Spleen (tissue), 11 donors: ENCODE measurements at regions not wholly inside any gene's neighbourhood (a gene's known extent, or its start where the extent isn't known, plus 50 kb on each side); places are given as distances from the start of the nearest gene placed in this dataset.

ENCODE experiments used
- DNase-seq: peaks from one replicate; pipeline ENCODE4 v3.0.0-alpha.2; 2020
- H3K27ac ChIP-seq, 8 donors: fragments of 200-600 bp; sonication (generic) in 7 of 8; 1 replicate in 4 of 8; 2 replicates in 4 of 8; pipeline versions ENCODE4 v1.5.0 to v1.8.0; 2016 to 2021; ENCODE audit warnings: inconsistent platforms in 4 of 8, mild to moderate bottlenecking in 4 of 8, moderate library complexity in 1 of 8
- H3K27me3 ChIP-seq, 7 donors: fragments of 200-600 bp; sonication (generic) in 6 of 7; replicated peaks in 1 of 7; 1 replicate in 4 of 7; 2 replicates in 3 of 7; pipeline versions ENCODE4 v1.5.0 to v1.8.0; 2016 to 2021; ENCODE audit warnings: inconsistent platforms in 3 of 7, mild to moderate bottlenecking in 1 of 7
- H3K36me3 ChIP-seq, 6 donors: fragments of 200-600 bp; sonication (generic) in 5 of 6; 1 replicate in 4 of 6; 2 replicates in 2 of 6; pipeline versions ENCODE4 v1.5.0 to v1.8.0; 2016 to 2021; ENCODE audit warnings: inconsistent platforms in 2 of 6
- H3K4me1 ChIP-seq, 6 donors: fragments of 200-600 bp; sonication (generic) in 5 of 6; 1 replicate in 3 of 6; 2 replicates in 3 of 6; pipeline versions ENCODE4 v1.5.0 to v1.8.0; 2016 to 2021; ENCODE audit warnings: inconsistent platforms in 3 of 6
- H3K4me3 ChIP-seq, 8 donors: fragments of 200-600 bp; sonication (generic) in 7 of 8; 1 replicate in 4 of 8; 2 replicates in 4 of 8; pipeline versions ENCODE4 v1.5.0 to v1.8.0; 2016 to 2021; ENCODE audit warnings: inconsistent platforms in 4 of 8, mild to moderate bottlenecking in 4 of 8, moderate library complexity in 2 of 8
- H3K9me3 ChIP-seq, 8 donors: fragments of 200-600 bp; sonication (generic) in 7 of 8; 1 replicate in 4 of 8; 2 replicates in 4 of 8; pipeline versions ENCODE4 v1.5.0 to v1.8.0; 2016 to 2021; ENCODE audit warnings: inconsistent platforms in 4 of 8
- CTCF ChIP-seq, 11 experiments: fragments of 200-600 bp in 7 of 11; fragments of 450-650 bp in 4 of 11; sonication (generic) in 4 of 11; IDR thresholded peaks in 8 of 11; conservative IDR thresholded peaks in 3 of 11; 1 replicate in 7 of 11; 2 replicates in 4 of 11; pipeline versions ENCODE4 v1.4.0 to v1.8.0; 2016 to 2021; ENCODE audit warnings: antibody characterized with exemption in 11 of 11, inconsistent platforms in 4 of 11, mild to moderate bottlenecking in 1 of 11
- POLR2A ChIP-seq, 3 donors: fragments of 450-650 bp; IDR thresholded peaks; one replicate each; pipeline ENCODE4 v1.5.1; 2017; ENCODE audit warnings: antibody characterized with exemption in 3 of 3, mild to moderate bottlenecking in 1 of 3
- POLR2AphosphoS5 ChIP-seq, 3 donors: sonication (generic); formaldehyde crosslinking; IDR thresholded peaks; one replicate each; pipeline ENCODE4 v1.5.1; 2017; ENCODE audit warnings: antibody characterized with exemption in 3 of 3
- WGBS, 5 donors: extraction: QIAGEN DNeasy Blood & Tissue Kit in 3 of 5; methylation state at CpG; one replicate each; pipeline versions ENCODE4 v1.1.5 to v1.1.7; 2013 to 2018; 5-methylcytosine and 5-hydroxymethylcytosine counted together
- intact Hi-C: fragments of 100-400 bp; cut with DNase I; formaldehyde crosslinking; loops from one replicate; pipeline ENCODE4 v1.15.0; 2023; ENCODE audit warnings: low total_unique reads
- donor health status: healthy with polysubstance abuse.
- donor health status: DM: no; HTN: no; CAD: no; lungs with moderate emphysema.
- donor health status: DM: no; HTN: no; CAD: no.
- donor health status: Bipolar disorder and iron deficiency.
- donor health status: healthy.
- donor health status: DM: no; HTN: no; CAD: no.
- donor health status: DM: yes; HTN: yes; CAD: no.

GRCh38 chr12:89156862-89157262, 195.4 kb downstream of the DUSP6 start:
- H3K27ac ChIP-seq = peak overlapping the region in 7 of 8 donors; percentile 74 to 90 (median 82)
- H3K27me3 ChIP-seq = no peaks in the 10 kb centered on the region
- intact Hi-C loops = loop anchor here (5.0 kb wide), 1 partner anchor 185 kb away; no protein-coding TSS in a partner anchor
- TF ChIP-seq CTCF (IDR thresholded peaks at IDR 0.05 in 8 of 11, conservative IDR thresholded peaks at IDR 0.05 in 3 of 11) (no peak), POLR2A (IDR thresholded peaks at IDR 0.05) (no peak), POLR2AphosphoS5 (IDR thresholded peaks at IDR 0.05) (no peak)
- H3K9me3 ChIP-seq = no peaks in the 10 kb centered on the region
- no peaks in the 10 kb centered on the region for H3K36me3 ChIP-seq
- DNase-seq = no peak
- WGBS, 5 donors = 55 to 81% (median 60%) methylated on average over 1 of the region's 1 CpG
- H3K4me1 ChIP-seq = peaks cover 28 to 70% (median 52%) of the 10 kb centered on the region in 6 donors
- H3K4me3 ChIP-seq = peak overlapping the region in 1 of 8 donors; percentile 30

- intact Hi-C loops = loop anchor here (5.0 kb wide), 1 partner anchor 186 kb away; no protein-coding TSS in a partner anchor
- Histone ChIP-seq H3K4me3 (peak overlapping the region in 1 of 8 donors; percentile 30), H3K9me3 (peaks cover 0 to under 1% (median 0%) of the 10 kb centered on the region in 8 donors), H3K4me1 (peaks cover 28 to 65% (median 47%) of the 10 kb centered on the region in 6 donors), H3K36me3 (no peaks in the 10 kb centered on the region), H3K27ac (peak overlapping the region in 7 of 8 donors; percentile 74 to 90 (median 82)), H3K27me3 (no peaks in the 10 kb centered on the region)
- TF ChIP-seq CTCF (IDR thresholded peaks at IDR 0.05 in 8 of 11, conservative IDR thresholded peaks at IDR 0.05 in 3 of 11) = no peak
- no peak for TF ChIP-seq POLR2AphosphoS5 (IDR thresholded peaks at IDR 0.05)
- TF ChIP-seq POLR2A (IDR thresholded peaks at IDR 0.05) = no peak
- WGBS, 5 donors = 15 to 33% (median 30%) methylated on average over 1 of the region's 1 CpG
- no peak for DNase-seq
Observed at GRCh38 chr12:89156340-89156739, 196.0 kb downstream of the DUSP6 start.

GRCh38 chr12:89155826-89156225, 196.5 kb downstream of the DUSP6 start:
- Histone ChIP-seq H3K27ac (peak overlapping the region in 7 of 8 donors; percentile 74 to 90 (median 82)), H3K9me3 (peaks cover 0 to 5% (median 0%) of the 10 kb centered on the region in 8 donors), H3K4me1 (peaks cover 26 to 60% (median 41%) of the 10 kb centered on the region in 6 donors), H3K36me3 (no peaks in the 10 kb centered on the region), H3K4me3 (peak overlapping the region in 1 of 8 donors; percentile 30), H3K27me3 (no peaks in the 10 kb centered on the region)
- TF ChIP-seq CTCF (IDR thresholded peaks at IDR 0.05 in 8 of 11, conservative IDR thresholded peaks at IDR 0.05 in 3 of 11) = no peak
- no peak for TF ChIP-seq POLR2A (IDR thresholded peaks at IDR 0.05)
- TF ChIP-seq POLR2AphosphoS5 (IDR thresholded peaks at IDR 0.05) = no peak
- intact Hi-C loops = loop anchor here (5.0 kb wide), 1 partner anchor 186 kb away; no protein-coding TSS in a partner anchor
- DNase-seq = no peak

- no peak overlapping the region for H3K4me3 ChIP-seq
- 83 to 91% (median 84%) methylated on average over 4 of the region's 4 CpGs for WGBS, 5 donors
- H3K27me3 ChIP-seq = no peaks in the 10 kb centered on the region
- peaks cover 0 to 10% (median 2%) of the 10 kb centered on the region in 8 donors for H3K9me3 ChIP-seq
- peak overlapping the region in 6 of 8 donors; percentile 74 to 90 (median 82) for H3K27ac ChIP-seq
- H3K36me3 ChIP-seq = no peaks in the 10 kb centered on the region
- H3K4me1 ChIP-seq = peaks cover 17 to 51% (median 32%) of the 10 kb centered on the region in 6 donors
- DNase-seq = no peak
- intact Hi-C loops = loop anchor here (5.0 kb wide), 1 partner anchor 187 kb away; no protein-coding TSS in a partner anchor
- no peak for TF ChIP-seq POLR2AphosphoS5 (IDR thresholded peaks at IDR 0.05)
- TF ChIP-seq CTCF (IDR thresholded peaks at IDR 0.05 in 8 of 11, conservative IDR thresholded peaks at IDR 0.05 in 3 of 11) = no peak
- TF ChIP-seq POLR2A (IDR thresholded peaks at IDR 0.05) = no peak
Observed at GRCh38 chr12:89154743-89155499, 197.4 kb downstream of the DUSP6 start.
